HG03139 (cell line): ENCODE measurements at regions not wholly inside any gene's neighbourhood (a gene's known extent, or its start where the extent isn't known, plus 50 kb on each side); places are given as distances from the start of the nearest gene placed in this dataset.

Experiments used
- ATAC-seq: cut with Tn5 transposase; IDR thresholded peaks from one replicate; pipeline ENCODE4 v1.9.1; 2021; ENCODE audit not compliant: unreplicated experiment

GRCh38 chr10:33754052-33754451, 419.6 kb upstream of the NRP1 start:
- no peak for ATAC-seq

DNA sequence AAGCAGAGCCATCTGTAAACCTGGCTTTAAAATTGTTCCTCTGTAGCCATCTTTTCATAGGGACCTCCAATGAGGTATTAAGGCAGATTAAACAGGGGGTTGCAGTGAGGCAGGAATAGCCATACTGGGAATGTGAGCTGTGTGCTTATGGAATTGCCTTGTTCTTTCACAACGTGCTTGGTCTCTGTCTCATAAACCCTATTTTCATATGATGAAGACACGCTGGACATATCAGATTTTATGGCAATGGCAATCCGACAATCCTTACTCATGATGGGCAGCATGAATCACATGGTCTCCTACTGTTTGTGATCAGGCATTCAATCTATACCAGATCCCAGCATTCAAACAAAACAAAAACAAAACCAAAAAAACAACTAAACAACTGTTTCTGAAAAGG, 418.9 kb upstream of the NRP1 start:
- no peak for ATAC-seq

DNA sequence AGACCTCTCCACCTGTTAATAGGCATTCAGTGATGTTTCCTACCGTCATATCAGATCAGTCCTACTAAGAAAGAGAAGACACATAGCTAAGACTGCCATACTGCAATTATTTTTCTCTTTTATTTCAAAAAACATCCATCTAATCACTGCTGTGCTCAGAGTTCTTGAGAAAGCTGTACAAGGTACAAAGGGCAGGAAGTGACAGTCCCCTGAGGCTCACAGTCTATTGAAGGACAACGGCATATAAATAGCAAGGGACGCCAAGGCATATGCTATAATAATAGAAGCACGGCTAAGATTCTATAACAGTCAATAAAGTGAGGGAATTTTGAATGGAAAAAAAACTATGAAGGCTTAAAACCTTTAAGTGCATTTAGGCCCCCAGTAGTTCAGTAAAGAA, 415.3 kb upstream of the NRP1 start:
- ATAC-seq: no peak

DNA sequence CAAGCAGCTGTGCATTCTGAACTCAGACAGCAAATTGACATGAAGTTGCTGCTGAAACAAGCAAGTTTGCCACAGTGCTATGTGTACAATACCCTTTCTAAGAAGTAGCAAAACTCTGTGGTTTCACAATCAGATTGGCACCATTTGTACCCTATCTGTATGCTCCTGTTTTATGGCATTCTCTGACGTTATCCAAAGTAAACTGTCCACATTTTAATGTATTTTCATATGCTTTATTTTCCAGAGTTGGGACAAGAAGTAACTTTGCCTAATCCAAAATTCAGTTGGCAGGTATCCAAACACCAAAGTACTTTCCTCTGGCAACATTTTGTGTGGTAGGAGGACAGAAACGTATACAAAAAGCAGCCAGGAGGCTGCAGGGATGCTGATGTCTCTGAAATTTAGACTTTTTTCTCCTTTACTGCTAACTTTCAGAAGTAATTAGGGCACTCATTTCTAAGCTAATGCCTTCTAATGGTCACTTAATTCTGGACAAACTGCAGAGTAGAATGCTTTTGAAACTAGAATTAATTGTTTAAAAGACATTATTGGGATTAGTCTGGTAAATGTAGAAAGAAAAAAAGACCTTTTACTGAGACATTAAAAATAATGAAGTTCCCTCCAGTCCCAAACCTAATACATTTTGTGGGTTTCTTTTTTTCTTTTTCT, 414.7 kb upstream of the NRP1 start:
- ATAC-seq: no peak

DNA sequence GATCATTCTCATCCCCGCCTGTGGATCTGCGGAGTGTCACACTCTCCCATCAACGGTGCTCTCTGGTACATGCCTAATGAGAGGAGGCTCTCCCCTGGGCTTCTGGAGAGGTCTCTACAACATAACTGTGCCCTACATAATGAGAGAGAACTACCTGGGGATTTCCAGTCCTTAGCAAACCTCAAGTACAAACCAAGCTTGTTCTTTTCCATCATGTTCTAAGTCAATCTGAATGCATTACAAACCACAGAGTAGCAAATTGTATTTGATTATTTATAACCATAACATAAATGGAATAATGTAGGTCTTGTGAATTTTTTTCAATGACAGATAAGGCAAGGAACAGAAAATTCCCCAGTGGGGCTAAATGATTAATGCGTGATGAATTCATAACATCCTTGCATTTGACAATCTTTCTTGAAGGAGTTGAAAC, 412.4 kb upstream of the NRP1 start:
- ATAC-seq: no peak

- ATAC-seq: no peak
Measured at GRCh38 chr10:33746186-33746585, 411.7 kb upstream of the NRP1 start.

GRCh38 chr10:33743429-33743857, 409.0 kb upstream of the NRP1 start:
- no peak for ATAC-seq

DNA sequence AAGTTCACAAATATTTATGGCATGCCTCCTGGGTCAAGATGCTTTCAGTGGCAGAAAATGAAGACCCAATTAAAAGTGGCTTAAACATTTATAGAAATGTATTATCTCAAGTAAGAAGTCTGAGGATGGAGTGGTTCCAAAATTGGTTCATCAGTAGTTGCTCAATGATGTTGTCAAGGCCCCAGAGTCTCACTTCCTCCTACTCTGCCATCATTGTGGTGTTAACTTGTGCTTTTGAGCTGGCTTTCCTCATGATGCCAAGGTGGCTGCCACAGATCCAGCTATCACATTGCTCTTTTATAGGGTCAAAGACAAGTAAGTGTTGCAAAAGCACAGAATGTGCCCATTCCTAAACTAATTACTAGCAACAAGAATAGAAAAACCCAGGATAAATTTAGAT, 404.6 kb upstream of the NRP1 start:
- ATAC-seq: no peak

- ATAC-seq: no peak
Measured at GRCh38 chr10:33735464-33735923, 401.0 kb upstream of the NRP1 start.

GRCh38 chr10:33734393-33735155, 400.1 kb upstream of the NRP1 start:
- ATAC-seq: no peak

DNA sequence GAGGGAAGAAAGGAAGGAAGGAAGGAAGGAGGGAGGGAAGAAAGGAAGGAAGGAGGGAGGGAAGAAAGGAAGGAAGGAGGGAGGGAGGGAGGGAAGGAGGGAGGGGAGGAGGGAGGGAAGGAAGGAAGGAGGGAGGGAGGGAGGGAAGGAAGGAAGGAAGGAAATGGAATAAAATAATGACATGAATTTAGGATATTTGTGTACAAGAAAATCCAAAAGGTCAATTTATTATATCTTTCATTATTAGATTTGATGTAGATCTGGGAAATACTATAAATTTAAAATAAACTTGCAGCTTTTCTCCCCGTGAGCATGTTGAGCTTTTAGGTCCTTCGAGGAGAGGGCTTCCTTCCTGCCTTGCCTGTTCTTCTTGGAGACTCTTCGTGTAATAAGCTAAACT, 398.6 kb upstream of the NRP1 start:
- ATAC-seq: no peak

DNA sequence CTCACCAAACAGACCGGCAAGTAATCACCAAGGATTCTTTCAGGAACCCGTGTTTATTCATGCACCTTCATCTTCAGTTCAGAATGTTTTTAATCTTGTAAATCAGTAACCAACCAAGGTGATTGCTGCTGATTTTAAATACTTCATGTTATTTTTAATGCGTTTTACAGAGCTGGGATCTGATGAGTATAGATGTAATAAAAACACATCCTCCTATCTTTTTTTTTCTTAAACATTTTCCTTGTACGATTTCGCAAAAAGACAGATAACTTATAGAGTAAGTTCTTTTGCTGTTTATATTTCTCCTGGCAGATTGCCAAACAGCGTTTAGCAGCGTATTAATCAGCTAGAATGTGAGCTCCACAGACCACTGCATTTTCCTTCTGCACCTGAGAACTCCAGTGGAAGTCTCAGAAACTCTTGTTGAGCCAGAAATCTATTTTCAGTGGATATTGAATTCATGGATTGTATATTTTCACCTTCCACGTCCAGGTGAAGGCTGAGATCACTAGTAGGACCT, 397.8 kb upstream of the NRP1 start:
- ATAC-seq: no peak

DNA sequence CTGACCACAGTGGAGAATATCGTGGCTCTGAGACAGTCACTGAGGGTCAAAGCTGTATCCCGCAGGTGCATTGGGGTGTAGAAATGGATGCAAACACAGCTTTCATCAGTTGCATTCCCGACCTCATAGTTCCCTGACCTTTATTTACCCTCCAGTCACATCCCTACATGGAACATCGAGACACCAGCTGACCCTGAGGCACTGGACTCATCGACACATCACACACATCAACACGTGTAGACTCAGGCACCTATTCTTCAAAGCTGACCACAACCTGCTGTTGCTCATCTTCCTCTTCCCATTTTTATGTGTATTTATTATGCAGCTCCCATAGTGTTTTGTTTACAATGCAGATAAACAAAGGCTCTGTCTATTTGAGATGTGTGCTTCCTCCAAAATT, 396.9 kb upstream of the NRP1 start:
- ATAC-seq: no peak

DNA sequence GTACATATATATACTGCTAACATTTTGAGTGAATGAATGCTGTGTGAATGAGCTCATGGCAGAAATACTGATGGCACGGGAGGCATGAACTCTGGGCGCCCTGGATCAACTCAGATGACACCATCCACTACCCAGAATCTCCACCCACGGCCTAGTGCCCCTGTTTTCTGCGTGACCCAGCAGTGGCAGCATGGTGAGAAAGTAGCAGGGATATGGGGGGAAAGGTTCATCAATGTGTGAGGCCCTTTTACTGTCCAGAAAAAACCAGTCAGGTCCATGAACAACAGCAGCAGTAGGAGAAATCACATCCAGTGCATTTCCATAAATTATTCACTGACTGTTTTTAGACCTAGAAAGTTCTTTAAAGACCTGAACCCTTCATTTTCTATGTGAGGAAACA, 391.0 kb upstream of the NRP1 start:
- no peak for ATAC-seq

GRCh38 chr10:33723181-33723580, 388.7 kb upstream of the NRP1 start:
- no peak for ATAC-seq

DNA sequence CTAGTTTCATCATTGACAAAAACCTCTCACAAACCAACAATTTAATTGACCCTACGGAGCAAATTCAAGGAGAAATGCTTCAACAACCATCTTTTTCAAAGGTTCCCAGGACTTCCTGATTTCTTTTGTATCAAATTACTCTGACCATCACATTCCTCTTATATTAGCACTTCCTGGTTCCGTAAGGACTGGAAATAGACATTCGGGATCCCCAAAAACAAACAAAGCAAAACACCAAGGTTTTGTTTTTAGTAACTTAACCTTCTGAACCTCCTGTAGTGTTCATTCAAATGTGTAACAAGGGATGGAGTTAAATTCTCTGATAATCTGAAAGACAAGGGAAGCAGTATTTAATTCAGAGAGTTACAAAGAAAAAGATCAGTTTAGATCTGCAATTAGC, 387.6 kb upstream of the NRP1 start:
- ATAC-seq: no peak

DNA sequence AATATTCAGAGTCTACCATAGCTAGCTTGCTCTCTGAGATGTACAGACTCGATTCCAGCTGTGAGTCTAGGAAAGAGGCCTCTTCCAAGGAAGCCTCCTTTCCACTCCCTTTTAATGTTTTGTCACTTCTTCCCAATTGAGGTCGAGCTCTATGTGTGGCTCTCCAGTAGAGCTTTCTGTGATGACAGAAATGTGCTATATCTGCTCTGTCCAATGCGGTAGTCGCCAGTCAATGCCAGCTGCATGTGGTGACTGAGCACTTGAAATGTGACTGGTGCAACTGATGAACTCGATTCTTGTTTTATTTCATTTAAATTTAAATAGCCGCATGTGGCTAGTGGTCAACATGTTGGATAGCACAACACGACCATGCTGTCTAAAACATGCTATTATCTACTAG, 387.0 kb upstream of the NRP1 start:
- no peak for ATAC-seq

DNA sequence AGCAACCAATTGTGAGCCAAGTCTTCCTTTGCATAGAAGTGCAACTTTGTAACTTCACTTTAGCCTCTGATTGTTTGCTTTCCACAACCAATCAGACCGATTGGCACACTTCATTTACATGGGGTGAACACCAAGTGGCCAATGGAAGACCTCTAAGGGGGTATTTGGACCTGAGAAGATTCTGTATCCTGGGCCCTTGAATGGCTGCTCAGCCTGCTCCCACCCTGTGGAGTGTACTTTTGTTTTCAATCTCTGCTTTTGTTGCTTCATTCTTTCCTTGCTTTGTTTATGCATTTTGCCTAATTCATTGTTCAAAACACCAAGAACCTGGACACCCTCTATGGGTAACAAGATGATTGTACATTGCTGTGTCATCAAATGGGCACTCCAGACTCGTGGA, 385.7 kb upstream of the NRP1 start:
- ATAC-seq: no peak

- ATAC-seq: no peak
Measured at GRCh38 chr10:33719005-33719703, 384.7 kb upstream of the NRP1 start.

DNA sequence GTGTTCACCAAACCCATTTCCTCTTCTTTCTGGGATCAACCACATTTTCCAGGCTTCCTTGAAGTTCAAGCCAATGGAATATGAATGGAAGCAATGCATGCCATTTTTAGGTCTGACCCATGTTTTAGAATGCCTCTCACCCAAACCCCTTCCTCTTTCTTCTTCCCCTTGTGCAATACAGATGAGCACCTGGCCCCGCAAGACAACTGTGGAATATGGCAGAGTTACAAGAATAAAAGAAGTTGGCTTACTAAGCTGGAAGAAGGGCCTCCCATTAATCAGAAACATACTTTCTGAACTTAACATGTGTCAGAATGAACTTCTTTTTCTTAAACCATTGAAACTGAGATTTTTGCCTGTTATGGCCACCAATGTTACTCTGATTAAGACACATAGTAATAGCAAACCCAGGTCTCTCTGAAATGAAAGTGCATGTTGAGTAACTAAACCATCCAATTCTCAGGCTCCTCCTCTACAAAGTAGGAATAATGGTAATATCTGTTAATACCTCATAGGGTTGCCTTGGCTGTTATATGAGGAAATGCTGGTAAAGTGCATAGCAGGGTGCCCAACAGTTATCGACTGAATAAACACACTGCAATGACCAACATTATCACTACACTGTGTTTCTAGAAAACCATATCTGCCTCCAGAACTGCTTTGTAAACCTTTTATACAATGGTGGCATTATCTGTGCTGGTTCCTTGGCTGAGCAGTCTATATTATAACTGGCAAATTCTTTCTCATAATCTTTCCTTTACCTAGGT, 382.2 kb upstream of the NRP1 start:
- no peak for ATAC-seq
